ENCODE measurements at regions not wholly inside any gene's neighbourhood (a gene's known extent, or its start where the extent isn't known, plus 50 kb on each side); places are given as distances from the start of the nearest gene placed in this dataset.

DNA sequence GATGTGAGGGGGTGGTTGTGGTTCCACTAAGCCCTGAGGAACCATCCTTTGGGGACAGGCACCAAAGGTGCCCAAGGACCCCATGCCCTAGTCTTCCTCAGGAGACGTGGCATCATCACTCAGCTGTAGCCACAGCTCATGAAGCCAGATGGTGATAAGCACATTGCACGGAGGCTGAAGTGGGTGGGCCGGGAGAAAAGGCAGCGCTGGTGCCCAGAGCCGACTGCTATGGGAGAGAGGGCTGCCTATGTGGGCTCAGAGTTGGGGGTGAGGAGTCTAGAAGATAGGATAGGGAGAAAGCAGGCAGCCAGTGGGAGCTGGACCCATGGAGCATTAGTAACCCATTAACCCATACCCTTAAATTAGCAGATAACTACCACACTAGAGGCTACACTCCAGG lies 325.3 kb downstream of the RPS24 start:
- DNase-seq (ENCODE audit: low spot score) = no peak

DNA sequence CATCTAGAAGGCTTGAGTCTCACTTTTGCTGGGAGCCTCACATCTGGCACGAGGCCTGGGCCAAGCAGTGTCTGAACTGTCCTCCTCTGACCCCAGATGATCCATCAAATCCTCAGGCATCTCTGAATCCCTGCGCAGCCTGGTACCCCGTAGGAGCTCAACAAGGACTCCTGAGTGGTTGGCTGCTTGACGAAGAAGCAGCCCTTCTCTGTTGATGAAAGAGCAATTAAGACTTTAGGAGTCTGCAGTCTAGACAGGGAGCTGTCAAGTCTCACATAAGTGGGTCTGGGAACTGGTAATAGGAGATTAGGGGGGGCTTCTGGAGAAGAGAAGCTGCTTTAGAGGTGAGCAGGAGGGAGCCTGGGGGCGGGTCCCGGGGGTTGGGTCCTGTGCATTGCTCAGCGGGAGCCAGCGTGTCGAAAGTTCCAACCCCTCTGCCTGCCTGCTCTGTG lies 326.0 kb downstream of the RPS24 start:
- no peak for DNase-seq (ENCODE audit: low spot score)

DNA sequence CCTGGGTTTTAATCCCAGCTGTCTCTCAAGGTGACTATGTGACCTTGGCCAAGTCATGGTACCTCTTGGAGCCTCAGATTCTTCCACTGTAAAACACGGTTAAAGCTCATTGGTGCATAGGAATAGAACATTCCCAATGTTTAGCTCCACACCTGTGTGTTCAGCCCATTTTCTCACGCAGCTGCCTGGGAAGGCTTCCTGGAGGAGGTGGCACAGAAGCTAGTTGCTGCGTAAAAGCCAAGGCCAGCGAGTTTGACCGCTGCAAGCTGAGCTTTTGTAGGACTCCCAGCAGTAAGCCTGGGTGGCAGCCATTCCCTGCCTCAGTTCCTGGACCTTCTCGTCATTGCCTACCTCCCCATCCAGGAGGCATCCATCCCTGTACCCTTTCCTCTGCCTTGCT lies 326.6 kb downstream of the RPS24 start:
- DNase-seq (ENCODE audit: low spot score) = no peak

DNA sequence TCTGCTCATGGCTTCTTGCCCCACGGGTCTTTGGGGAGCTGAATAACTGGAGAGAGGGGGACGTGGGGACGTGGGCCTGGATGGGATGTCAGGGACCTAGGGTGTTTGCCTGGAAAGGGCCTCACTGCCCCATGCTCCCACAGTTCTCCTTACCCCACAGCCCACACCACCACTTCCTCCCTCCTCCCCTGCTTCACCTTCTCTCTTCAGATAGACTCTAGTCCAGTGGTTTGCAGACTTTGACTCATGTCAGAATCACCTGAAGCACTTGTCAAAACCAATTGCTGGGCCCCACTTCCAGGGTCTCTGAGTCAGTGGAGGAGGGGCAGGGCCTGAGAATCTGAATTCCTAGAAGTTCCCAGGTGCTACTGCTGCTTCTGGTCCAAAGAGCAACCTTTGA lies 327.4 kb downstream of the RPS24 start:
- DNase-seq (ENCODE audit: low spot score) = no peak

DNA sequence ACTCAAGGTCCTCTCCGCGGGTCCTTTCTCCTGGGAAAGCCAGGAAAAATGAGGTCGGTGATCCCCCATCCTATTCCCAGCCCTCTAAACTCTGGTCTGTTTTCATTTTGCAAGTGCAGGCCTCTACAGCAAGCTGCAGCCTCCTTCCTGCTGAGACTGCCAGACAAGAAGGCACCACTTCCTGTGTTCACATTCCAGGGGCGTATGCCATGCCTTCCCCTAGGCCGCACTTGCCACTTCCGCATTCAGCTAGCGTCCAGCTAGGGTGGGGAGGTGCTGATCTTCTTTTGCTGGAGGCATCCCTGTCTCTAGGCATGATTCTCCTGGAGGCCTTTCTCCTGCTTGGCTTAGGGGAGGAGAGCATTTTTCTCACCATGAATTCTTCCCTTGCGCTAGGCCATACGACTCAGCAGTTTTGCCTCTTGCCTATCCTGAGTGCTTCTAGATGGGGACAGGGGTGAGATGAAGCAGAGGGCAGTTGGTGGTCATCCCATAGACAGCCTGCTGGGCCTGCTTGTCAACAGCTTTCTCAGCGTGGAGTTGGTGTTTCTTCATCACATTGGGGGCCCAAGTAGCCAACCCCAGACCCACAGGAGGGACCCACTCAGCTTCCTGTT lies 328.9 kb downstream of the RPS24 start:
- no peak for DNase-seq (ENCODE audit: low spot score)

DNA sequence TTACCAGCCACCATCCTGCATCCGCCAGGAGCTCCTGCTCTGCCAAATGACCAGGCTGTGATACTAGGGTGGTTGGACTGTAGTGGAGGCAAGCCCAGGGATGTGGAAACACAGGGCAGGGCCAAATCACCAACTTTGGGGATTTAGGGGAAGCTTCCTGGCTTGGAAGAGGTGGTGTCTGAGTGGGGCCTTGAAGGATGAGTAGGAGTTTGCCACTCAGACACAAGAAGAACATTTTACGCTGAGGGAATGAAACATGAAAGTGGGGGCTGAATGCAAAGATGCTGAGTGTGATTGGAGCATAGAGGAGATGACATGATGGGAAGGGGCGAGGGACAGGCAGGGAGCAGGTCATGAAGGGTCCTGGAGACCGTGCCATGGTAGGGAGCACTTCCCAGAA lies 329.5 kb downstream of the RPS24 start:
- DNase-seq (ENCODE audit: low spot score) = no peak

DNA sequence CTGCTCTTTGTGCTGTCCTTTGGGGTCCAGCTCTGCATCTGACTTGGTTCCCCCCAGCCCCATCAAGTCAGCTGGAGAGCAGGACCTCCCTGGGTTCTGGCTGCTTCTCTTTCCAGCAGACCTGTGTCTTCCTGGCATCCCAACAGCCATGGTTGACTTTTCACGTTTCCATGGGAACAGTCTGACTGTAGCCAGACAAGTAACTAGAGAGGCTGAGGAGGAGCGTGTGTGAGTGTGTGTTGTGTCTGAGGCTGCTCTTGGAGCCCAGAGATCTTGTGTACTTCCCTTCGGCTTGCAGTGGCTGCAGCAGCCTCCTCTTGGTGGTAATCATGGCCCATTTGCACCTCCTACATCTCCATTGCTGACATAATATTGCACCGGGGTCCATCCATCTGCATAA lies 332.0 kb downstream of the RPS24 start:
- DNase-seq (ENCODE audit: low spot score) = no peak

DNA sequence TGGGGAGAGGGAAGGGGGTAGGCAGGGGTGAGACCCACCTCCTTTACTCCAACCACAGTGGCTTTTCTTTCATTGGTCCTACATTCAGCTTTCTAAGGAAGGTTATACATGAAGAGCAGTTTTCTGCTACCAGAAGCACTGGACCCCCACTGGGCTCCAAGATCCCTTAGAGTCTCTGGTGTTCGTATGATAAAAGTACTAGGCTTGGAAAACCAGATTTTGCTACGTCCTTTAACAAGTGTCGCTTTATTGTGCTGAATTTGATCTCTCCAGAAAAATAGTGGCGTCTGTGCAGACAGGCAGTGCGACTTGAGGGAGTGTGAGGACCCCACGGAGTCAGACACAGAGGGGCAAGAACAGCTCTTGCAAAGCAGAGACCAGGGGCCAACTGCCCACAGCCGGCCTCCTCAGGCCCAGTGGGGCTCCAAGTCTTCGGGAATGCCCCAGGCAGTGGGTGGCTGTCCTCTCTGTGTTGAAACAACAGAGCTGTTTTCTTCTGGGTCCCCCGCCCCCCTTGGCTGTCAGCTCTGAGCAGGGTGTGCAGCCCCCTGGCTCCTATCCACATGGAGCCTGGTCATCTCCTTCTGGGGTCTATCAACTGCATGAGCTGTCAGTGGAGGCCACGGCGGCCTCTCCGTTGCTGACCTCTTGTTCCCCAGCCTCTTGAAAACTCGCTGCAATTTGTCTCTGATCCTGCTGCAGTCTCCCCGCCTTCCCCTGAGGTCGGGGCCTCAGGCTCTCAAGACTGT lies 333.2 kb downstream of the RPS24 start:
- DNase-seq (ENCODE audit: low spot score) = no peak

DNA sequence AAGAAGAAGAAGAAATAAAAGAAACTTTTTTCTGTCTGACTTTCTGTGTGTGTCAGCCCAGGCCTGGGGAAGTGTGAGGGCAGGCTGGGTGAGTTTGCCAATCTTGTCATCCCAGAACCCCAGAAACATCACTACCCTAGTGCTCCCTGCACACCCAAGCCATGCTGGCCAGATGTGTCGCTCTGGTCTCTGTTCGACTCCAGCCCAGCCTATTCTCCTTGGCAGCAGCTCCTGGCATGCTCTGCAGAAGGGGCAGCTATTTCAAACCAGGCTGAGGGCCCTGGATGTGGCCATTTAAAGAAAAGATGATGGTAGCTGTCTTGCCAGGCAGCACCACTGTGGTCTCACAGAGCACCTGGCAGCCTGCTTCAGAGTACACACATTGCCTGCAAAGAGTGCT lies 334.1 kb downstream of the RPS24 start:
- no peak for DNase-seq (ENCODE audit: low spot score)

DNA sequence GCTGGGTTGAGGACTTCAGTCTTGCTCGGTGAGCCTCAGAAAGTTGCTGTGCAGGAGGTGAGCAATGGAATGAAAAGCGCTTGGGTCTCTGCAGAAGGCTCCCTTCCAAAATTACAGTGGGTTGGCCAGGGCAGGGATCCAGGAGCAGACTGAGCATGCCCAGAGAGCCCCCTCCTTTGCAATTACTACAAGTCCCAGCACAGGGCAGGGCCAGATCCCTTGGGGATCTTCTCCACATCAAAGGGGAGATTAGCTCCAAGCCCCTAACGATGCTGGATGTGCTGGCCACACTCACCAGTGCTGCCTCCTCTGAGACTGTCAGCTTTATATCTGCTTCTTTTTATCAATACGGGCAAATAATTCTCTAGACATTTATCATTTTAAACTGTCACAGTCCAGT lies 337.5 kb downstream of the RPS24 start:
- DNase-seq (ENCODE audit: low spot score) = no peak

DNA sequence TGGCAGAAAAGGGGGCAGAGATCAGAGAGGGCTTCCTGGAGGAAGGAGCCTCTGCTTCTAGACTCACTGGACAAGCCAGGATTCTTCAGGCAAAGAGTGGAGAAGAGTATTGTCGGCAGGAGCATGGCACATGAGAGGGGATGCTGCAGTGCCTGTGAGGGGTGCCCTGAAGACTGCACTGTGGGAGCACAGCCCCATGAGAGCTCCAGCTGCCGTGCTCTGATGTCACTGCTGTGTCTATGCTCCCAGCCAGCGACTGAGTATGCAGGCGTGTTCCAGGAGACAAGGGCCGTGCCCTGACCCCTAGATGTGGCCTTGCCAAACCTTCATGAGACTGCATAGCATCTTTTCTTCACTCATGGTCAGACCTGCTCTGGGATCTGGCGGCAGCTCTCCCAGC lies 339.1 kb downstream of the RPS24 start:
- DNase-seq (ENCODE audit: low spot score) = no peak

DNA sequence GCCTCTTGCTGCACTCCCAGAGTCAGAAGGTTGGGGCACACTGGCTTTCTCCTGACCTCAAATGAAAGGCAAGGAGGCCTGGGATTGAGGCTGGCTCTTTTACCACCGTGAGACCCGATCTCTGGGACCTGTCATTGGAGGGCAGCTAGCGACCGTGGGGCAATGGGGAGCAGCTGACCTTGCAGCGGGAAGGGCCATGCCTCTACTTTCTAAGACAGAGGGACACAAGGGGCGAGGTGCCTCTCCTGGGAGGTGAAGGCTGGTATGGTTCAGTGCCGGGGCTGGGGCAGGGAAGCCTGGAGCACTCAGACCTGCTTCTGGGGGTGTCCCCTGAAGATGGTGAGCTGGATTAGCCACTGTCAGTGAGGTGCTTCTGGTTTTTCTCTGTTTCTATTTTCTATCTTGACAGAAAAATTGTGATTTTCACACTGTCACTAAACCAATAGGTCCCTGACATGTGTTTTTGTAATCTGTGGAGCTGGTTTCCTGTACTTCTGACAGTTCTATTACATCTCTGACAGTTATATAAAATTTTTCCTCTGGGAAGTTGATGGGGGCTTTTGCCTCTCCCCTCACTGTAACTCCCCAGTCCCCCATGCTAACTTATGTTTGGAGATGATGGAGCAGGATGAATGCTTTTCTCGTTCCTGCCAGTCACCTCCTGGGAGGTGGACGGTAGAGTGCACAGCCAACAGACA lies 340.8 kb downstream of the RPS24 start:
- DNase-seq (ENCODE audit: low spot score) = no peak

DNA sequence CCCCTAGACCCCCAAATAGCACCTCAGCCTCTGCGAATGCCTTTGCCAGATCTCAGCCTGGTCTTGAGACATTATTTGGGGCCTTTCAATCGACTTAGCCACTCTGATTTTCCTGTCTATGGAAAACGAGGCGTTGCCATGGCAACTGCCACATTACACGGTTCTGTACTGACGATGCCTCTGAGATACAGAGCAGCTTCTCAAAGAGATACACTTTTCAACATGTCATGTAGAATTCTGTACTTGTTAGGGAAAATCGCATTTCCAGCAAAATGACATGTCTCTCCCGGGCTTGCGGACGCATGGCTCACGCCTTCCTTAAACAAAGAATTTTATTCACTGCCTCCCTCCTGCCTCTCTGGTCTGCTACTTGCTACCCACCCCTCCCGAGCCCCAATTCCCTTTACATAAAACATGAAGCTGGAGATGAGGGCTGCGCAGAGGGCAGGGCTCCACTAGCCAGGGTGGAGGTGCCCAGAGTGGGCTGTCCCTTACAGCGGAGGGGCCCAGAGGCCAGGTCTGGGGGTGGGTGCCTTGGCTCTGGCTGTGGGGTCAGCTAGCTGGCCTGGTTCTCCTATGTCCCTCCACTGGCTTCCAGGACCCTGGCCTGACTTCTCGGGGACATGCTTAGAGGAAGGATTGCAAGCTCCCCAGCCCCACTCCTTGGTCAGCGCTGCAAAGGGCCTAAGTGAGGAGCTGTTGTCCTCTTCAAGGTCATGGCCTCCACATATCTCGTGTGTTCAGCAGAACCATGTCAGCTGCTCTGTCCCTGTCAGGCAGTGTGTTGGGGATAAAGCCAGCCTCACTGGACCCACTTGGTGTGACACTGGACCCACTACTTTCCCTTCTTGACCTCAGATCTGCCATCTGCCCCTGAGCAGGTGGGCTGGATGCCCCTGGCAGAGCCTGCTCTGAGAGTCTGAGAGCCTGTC lies 342.5 kb downstream of the RPS24 start:
- DNase-seq (ENCODE audit: low spot score) = no peak

DNA sequence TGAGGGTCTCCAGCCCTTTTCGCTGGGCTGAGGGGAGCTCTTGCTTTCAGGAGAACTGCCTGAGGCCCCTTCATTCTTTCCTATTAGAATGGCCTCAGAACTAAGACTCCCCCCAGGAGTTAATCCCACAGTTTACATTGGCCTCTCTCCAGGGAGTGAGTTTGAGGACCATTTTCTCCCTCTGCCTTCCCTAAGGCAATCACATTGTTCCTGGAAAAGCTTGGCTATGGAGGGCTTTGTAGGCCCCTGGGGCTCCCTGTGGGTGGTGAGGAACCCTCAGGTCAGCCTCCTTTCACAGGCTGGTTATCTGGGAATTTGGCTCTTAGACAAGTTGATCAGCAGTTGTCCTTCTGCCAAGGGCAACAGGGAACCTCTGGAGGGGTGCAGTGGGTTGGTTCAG lies 343.7 kb downstream of the RPS24 start:
- DNase-seq (ENCODE audit: low spot score) = no peak

DNA sequence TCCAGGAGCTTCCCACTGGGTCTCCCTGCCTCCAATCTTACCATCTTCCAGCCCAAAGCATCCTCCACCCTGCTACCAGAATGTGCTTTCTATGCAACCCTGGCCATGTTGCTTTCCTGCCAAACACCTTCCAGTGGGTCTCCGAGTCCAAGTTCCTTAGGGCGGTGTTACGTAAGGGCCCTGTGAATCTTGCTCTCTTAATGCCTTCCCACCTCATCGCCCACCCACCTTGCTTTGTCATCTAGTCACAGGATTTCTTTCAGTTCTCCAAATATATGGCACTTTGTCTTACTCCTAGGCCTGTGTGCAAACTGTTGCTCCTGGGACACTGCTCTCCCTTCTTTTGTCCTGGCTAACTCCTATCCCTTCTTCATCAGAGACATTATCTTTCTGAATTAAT lies 344.5 kb downstream of the RPS24 start:
- DNase-seq (ENCODE audit: low spot score) = no peak

DNA sequence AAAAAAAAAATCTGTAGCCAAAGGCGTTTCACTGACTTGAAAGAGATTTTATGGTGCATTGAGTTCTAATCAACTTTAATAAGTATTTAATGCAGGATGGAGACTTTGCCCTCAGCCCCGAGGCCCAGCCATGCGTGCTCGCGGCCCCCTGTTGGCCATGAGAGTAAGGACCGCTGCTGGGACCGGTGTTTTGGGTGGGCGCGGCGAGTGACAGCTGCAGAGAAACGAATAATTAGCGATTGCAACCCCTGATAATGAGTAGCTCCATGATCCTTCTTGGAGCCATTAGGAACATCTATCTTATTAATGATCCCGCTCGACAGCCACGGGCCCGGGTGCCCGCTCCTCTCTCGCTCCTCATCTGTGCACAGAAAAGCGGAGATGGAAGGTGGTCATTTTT lies 347.4 kb downstream of the RPS24 start:
- DNase-seq (ENCODE audit: low spot score) = no peak

DNA sequence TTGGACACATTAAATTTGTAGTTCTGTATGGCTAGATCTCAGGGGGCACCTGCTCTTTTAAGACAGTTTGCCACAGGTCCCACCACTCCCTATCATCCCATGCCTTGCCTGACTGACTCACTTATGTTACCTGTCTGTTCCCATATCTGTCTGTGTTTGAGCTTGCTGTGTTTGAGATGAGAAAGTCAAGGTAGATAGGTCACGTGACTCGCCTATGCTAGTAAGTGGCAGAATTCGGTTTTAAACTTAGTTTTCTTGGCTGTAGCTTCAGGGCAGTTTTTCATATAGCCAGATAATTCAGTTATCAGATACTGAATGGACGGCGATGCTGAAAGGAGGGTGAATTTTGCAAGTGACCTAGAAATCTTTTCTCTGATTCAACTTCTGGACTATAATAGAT lies 348.4 kb downstream of the RPS24 start:
- DNase-seq (ENCODE audit: low spot score) = no peak

DNA sequence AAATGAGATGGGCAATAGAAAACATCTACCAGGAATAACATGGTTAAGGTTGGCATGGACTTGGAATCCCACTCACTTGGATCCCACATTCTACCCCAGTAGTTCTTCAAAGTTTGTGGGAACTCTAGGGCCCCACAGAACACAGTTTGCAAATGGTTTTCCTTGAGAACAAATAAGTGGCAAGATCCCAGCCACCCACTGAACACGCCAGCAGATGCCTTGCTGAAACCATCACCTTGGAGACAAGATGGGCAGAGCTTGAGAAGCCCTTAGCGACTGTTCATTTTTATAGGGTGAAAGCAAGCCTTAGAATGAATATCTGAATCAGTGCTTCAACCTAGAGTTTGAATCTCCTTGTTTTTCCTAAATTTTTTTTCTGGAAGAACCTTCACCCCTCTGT lies 349.1 kb downstream of the RPS24 start:
- no peak for DNase-seq (ENCODE audit: low spot score)

DNA sequence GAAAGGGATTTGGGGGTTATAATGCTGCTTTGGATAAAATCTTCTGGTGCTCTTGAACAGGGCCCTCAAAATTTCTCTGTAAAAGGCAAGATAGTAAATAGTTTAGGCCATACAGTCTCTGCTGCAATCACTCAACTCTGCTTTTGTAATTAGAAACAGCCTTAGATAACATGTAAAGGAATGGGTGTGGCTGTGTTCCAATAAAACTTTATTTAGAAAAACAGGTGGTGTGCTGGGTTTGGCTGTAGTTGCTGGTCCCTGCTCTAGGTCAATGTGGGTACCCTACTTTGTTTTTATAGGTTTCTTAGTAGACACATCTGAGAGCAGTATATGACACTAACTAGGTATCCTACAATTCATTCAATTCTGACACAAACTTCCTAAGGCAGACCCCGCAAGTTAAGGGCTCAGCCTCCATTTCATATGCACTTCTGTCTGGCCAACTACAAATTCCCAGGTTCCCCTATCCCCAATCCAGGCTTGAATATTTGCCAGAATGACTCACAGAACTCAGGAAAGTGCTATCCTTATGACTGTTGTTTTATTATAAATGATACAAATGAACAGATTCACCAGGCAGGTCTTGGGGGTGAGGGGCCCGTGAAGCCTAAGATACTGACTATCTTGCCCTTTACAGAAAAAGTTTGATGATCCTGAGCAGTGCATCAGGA lies 349.9 kb downstream of the RPS24 start:
- DNase-seq (ENCODE audit: low spot score) = no peak

DNA sequence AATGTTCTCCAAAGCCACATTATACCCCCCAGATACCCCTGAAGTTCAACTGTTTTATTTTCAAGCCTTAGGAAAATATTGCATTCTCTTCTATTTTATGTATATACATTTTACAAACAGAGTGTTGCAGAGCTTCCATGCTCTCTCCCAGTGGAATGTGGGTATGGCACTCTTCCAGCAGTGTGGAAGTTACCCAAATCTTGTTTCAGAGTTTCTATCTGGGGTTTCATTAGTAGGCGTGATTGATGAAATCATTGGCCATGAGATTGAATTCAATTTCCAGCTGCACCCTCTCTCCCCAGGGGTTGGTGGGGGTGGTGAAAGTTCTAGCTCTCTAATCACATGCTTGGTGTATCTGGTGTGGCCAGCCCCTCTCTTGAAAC lies 350.4 kb downstream of the RPS24 start:
- DNase-seq (ENCODE audit: low spot score) = no peak

DNA sequence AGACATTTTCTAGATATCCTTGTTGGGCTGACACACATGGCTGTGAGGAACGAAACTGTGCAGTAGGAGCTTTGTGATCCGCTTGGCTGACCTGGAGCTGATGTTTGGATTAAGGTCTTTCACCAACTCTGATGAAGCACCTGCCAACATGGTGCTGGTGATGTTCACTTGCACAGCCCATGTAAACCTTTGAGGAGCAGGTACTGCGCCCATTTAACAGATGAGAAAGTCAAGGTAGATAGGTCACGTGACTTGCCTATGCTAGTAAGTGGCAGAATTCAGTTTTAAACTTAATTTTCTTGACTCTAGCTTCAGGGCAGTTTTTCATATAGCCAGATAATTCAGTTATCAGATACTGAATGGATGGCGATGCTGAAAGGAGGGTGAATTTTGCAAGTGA lies 351.9 kb downstream of the RPS24 start:
- no peak for DNase-seq (ENCODE audit: low spot score)
